GM21723 (cell line): ENCODE measurements at regions not wholly inside any gene's neighbourhood (a gene's known extent, or its start where the extent isn't known, plus 50 kb on each side); places are given as distances from the start of the nearest gene placed in this dataset.

Experiments used
- ATAC-seq: cut with Tn5 transposase; IDR thresholded peaks from one replicate; pipeline ENCODE4 v1.9.1; 2021; ENCODE audit warnings: mild to moderate bottlenecking, moderate library complexity; ENCODE audit not compliant: unreplicated experiment

DNA sequence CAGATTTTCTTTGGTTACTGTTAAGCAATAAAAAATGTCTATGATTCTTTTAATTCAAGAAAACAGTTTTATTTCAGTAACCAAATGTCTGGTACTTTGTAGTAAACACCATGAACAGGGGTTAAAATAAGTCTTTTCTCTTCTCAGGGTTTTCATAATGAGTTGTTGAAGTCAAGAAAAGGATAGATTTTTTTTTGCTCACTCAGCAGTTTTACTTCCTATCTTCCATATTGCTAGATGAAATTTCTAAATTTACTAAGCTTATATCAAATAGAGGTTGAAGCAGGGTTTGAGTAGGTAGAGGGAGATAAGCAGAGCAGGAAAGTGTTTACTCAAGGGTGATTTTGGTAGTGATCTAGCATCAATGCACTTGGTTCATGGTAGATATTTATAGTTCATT lies 1031.3 kb downstream of the C4orf33 start:
- no peak for ATAC-seq

DNA sequence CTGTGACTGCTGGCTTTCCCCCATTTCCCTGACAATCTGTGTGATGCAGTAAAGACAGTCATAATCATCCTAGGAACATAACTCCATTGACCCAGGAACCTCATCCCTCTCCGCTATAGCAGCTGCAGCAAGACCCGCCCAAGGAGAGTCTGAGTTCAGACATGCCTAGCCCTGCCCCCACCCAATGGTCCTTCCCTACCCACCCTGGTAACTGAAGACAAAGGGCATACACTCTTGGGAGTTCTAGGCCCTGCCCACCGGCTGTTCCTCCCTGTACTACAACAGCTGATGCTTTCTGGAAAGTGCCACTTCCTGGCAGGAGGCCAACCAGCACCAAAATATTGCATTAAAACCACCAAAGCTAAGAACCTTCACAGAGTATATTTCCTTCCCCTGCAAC lies 1035.6 kb downstream of the C4orf33 start:
- ATAC-seq: no peak

DNA sequence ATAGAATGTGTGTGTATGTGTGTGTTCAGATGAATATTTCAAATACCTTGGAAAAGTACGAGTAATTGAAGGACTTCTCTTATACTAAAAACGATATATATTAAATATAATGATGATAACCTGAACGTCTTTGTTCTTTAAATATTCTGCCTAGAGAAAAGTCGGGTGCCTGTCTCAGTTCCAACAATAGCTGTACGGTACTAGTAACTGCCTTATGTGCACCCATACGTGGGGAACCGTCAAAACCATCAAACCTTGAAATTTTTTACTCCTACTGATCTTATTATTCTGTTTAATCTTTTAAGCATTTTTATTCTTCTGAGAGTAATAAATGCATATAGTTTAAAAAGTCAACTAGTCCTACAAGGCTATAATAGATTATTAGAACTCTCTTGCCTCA lies 1045.7 kb downstream of the C4orf33 start:
- no peak for ATAC-seq

DNA sequence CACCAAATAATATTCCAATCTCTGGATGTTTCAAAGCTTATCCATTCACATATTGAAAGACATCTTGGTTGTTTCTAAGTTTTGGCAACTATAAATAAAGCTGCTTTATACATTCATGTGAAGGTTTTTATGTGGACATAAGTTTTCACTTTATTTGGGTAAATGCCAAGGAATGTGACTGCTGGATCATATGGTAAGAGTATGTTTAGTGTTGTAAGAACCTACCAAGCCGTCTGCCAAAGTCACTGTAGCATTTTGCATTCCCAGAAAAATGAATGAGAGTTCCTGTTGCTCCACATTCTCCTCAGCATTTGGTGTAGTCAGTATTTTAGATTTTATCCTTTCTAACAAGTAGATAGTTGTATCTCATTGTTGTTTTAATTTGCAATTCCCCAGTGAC lies 1047.7 kb downstream of the C4orf33 start:
- no peak for ATAC-seq

DNA sequence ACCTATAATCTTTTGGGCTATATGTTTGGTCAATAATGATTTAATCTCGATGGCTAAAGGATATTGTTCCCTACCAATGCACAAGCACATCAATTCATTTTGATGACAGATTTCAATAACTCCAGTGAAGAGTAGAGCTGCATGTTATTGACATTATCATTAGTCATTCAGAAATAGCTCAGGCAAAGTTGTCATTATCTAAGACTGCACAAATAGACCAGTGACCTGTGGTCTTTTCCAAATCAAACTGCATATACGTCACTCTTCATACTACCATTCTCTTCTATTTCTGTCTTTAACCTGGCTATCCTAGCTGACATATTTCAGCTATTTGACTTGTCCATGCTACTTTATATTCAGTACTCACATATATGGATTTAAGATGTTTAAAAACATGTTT lies 1050.8 kb downstream of the C4orf33 start:
- ATAC-seq: no peak

DNA sequence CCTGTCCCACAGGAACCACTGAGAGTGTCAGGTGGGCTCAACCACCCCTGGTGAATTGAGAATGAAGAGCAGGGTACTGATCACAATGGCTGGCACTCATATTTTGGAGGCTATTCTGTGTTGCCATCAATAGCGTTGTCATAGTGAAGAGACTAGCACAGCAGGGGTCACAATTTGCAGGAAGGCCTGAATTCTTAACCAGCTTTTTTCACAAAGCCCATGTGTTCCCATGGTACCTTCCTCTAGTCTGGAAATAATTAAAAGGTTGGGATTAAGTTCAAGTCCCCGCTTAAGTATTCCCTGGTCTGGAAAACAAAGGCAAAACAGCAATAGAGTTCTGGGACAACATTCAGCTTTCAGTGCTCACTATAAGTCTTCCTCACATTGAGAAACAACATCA lies 1051.7 kb downstream of the C4orf33 start:
- no peak for ATAC-seq

DNA sequence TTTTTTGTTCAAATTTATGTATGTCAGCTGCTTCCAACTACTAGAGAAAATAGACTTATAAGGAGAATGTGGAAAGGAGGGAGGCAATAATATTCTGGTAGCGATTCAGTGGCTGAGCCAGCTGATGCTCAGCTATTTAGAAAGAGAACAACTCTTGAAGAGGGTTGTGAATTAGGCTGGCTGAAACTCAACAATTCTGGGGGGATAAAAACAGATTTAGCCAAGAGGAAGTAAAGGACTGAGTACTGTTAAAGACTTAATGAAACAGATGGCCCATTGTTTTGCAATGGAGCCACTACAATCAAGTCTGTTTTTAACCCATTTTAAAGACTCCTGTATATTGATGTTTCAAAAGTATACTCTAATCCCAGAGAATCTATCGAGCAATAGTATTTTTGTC lies 1058.9 kb downstream of the C4orf33 start:
- ATAC-seq: no peak

DNA sequence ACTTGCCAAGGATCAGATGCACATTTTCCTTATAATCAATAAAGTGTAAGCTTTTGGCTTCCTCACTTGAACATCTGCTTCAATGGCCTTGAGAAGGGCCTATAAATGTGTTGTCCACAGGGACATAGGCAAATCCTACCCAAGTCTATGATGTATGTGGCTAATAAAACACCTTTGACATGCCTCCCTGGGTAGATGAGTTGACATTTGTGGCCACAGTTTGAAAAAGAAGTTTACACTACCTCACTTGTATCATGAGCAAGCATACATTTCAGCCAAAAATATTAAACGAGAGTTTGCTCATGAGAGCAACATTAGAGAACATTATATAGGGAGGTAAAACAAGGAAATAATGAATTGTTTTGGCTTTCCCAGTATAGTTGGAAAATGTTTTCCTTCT lies 1067.7 kb downstream of the C4orf33 start:
- no peak for ATAC-seq

DNA sequence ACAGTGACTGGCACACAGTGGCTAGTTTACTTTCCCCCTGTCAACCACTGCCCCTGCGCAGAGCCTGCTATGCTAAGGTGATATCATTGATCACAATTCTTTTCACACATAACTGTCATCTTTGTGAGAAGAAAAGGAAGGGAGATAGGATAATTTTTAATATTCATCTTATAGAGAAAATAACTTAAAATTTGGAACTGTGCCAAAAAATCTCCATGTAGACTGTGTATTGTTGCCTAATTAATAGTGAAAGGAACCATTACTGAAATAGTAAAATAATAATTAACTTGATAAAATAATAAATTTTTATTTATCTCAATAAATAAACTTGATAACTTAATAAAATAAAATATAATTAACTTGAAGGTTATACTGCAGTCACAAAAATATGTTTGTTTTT lies 1069.4 kb downstream of the C4orf33 start:
- no peak for ATAC-seq

DNA sequence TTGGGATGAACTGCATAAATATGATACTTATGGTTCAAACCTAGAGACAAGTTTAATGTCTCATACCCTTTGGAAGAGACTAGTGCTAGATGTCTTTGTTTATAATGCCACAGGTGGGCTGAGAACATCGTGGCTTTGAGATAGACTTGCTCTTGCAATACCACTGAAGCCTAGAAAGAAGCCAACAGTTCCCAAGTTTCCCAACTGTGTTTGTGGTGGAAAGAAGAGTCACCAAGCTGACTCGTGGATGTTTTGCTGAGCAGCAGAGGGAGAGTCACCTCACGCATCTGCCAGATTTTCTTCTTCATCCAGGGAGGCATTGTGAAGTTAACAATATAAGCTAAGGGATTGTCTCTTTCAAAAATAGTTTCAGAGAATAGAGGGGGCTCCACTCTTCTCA lies 1076.2 kb downstream of the C4orf33 start:
- no peak for ATAC-seq

DNA sequence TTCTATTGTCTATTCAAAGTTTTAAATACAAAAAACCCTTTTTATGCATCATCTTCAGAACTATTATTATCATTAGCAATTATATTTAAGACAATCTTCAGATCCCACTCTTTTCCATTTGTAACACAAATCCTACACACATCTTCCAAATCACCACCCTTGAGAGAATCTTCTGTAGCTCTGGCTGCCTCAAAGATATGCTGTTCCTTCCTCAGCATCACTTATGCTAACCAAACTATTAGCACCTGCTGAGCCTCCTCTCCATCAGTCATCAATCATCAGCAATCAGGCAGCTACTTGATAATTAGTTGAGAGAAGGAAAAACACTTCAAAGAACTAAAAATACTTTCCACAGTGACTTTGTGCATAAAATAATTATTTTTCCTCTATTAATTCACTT lies 1082.2 kb downstream of the C4orf33 start:
- no peak for ATAC-seq

DNA sequence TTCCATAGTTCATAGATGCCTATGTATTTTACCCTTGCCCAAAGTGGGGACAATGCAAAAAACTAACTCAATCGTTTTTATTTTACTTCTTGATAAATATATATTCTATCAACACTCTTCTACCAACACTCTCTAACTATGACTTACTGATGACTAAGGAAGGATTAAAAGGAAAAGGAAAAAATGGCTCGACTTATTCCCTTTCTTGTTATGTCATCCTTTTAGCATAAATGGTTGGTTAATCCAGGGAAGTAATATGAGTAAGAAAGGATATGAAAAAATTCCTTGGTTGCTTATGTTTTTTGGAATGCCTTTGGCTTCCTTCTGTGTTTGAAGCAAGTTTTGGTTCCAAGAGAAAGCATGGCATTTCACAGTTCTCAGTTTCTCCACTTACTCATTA lies 1087.1 kb downstream of the C4orf33 start:
- no peak for ATAC-seq

DNA sequence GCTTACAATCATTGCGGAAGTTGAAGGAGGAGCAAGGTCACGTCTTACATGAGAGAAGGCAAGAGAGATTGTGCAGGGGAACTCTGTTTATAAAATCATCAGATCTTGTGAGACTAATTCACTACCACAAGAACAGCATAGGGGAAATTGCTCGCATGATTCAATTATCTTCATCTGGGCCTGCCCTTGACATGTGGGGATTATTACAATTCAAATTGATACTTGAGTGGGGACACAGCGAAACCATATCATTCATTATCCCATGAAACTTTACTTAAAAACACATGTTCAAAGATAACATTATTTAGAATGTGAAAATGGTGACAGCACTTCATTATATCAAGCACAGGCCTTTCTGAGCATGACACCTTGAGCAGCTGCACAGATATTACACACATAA lies 1087.8 kb downstream of the C4orf33 start:
- ATAC-seq: no peak

DNA sequence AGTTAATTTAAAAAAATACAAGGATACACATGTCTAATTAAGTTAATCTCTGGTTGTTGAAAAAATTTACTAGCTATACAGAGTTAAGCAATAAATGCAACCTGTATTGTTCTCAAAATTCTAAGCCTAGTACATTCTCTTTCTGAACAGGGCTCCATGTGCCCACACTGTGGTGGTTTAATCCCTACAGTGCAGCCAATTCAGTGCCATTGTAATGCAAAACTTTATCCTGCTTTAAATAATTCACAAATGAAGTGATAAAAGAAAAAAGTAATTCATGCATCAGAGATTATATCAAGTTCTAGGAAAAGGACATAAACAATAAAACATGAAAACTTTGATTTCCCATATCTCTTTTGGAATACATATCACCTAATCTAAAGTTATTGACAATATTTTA lies 1089.2 kb downstream of the C4orf33 start:
- no peak for ATAC-seq

DNA sequence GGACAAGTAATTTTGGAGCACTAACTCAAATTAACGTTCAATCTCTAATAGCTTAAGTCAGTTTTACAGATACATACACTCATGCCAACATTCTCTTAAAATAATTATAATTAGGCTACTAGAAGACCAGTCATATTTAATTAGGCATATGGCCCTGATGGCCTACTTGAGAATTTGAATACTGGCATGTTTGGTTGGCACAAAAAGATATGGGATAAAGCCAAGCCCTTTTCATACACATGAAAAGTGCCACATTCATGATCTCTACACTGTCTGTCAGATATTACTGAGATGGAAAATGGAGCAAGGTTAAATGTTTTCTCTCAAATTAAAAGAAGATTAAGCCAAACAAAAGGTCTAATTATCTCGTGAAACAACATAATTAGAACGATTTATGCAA lies 1091.0 kb downstream of the C4orf33 start:
- ATAC-seq: no peak

DNA sequence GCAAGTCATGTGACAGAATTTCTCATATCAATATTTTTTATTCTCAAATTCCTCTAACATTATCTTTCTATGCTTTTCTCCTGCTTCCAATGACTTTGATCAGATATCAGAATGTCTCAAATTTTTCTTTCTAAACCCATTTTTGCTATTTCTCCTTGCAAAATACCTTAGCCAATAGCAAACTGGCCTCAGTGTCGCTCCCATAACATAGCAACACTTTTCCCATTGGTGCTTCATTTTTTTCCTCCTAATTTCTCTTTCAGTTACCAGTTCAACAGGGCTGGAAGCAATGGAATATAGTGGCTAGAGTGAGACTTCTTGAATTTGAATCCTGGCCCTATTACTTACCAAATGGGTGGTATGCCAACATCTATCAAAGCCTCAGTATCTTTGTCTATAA lies 1091.6 kb downstream of the C4orf33 start:
- no peak for ATAC-seq

DNA sequence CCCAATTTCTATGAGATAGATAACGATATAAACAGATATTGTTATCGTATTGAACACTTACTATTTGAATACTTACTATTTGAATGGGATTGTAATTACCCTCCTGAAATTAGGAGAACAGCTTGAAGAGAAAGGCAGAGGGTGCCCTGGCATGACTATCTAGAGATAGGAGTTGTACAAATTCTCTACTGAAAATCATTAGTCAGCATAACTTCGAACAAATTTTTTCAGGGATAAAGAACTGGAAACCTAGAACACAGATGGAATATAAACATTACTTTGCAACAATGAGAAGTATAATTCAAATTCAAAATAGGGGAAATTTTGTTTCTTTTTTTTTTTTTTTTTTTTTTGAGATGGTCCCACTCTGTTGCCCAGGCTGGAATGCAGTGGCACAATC lies 1096.8 kb downstream of the C4orf33 start:
- ATAC-seq: no peak

DNA sequence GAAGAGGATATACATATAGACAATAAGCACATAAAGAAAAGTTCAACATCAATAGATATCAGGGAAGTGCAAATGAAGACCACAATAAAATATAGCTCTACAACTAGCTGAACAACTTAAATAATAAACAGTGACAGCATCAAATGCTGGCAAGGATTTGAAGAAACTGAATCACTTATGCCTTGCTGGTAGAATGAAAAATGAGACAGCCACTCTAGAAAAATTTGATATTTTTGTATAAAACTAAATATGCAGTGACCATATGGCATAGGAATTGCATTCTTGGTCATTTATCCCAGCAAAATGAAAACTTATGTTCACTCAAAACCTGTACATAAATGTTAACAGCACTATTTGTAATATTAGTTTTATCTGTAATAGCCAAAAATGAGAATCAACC lies 1102.0 kb downstream of the C4orf33 start:
- ATAC-seq: no peak

DNA sequence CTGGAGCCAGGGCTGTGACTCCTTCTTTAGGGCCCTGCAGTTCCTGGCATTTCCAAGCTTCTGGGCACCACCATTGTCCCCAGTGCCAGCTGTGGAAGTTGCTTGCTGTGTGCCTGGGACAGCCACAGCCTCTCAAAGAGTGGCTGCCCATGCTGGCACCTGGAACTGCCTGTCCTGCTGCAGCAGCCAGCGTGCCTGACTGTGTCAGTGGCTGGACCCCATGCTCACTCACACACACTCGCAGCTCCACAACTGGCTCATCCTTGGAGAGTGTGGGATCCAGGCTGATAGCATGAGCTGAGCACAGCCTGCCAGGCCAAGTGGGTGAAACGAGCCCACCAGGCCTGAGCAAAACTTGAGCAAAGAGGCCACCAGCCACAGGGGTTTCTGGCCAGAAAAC lies 1107.6 kb downstream of the C4orf33 start:
- ATAC-seq: no peak

DNA sequence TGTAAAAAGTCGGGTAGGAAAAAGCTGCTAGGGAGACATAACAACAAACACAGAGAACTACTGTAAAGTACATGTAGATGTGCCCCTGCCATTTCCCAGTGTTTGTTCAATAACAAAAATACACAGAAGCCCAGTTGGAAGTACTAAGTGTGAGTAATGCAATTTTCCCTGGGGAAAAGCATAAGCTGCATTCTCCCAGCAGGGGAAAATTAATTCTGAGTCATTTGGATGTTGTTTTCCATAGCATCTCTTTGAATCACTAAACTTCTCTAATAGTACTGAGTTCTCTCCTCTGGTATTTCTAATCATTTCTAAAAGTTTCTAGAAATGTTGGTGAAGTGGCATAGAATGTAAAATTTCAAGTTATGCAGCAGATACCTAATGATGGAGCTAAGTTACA lies 1114.9 kb downstream of the C4orf33 start:
- no peak for ATAC-seq

DNA sequence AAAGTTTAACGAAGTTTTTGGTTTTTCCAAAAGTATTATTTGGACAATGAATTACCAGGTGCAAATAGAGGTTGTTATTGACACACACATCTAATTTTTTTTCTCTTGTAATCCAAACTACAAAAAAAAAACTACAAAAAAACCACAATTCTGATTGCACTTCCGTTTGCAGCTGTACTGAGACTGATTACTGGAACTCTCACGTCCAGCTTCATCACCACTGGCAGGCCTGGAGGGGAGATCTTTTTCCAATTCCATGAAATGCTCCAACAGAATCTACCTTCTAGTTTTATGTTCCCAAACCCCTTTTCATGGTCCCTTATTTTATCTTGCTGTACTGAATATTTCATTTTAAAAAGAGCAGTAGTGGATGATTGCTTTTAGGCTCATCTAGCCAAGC lies 1118.3 kb downstream of the C4orf33 start:
- ATAC-seq: no peak

DNA sequence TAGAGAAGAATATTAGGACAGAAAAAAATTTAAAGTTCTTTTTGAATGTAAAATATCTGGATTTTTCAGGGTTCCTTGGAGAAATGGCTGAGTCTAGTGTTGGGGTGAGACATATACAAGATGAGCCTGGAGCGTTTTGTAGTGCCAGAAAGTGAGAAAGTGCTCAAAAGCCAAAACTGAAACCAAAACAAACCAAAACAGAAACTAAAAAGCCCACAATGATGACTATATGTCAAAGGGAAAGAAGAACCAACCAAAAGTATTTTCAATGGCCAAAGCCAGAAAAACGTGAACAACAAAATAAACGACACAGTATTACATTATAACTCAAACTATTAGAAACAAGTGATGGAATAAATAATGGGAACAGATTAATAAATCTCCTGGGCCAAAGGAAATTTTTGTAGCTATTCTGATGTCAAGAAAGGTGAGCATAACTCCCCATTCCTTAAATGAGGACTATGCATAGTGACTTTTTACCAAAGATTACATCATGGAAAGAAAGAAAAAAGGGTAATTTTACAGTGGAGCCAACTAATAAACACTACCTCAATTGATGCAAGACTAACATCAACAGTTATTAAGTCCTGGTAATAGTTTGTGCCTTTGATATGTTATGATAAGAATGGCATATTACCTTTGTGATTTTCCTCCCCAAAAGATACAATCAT lies 1137.6 kb downstream of the C4orf33 start:
- peak; percentile 99 for ATAC-seq

DNA sequence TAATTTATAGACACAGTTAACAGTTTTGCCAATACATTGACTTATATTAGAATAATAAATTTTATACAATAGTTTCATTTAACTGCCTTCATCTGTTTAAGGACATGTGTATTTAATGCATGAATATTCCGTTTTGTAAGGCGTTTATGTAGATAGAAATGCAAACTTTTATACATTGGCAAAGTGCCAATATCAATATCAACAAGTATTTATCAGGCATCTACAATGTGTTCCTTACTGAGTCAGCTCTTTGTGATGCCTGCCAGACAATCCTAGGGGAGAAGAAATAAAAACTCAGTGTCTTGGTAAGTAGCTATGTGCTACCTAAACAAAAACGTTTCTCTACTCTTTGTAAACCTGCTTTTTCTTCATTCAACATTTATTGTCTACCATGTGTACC lies 1142.2 kb downstream of the C4orf33 start:
- no peak for ATAC-seq

DNA sequence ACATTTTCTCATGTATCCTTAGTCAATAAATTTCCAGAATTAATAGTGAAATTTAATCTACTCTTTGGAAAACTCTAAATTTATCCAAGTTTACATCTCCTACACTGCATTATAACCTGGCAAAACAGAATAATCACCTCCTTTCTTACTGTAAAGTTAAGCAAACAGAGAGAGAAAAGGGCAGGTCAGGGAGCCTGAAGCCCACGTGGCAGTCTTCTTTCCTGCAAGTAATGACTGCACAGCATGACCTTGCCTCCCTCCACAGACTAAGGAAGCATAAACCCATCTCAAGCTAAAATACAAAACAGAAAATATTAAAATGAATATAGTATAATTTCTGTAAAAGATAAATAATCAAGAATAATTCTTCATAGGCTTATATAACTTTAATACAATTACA lies 1153.0 kb downstream of the C4orf33 start:
- no peak for ATAC-seq
